ENCODE measurements at regions not wholly inside any gene's neighbourhood (a gene's known extent, or its start where the extent isn't known, plus 50 kb on each side); places are given as distances from the start of the nearest gene placed in this dataset.
A peak's percentile ranks its signal among the peaks of the same experiment; 100 is the strongest.

- Histone ChIP-seq H3K27ac (no peak overlapping the region), H3K9me3 (peaks cover 0 to 4% (median 0%) of the 10 kb centered on the region in 4 donors), H3K4me1 (no peaks in the 10 kb centered on the region), H3K4me3 (no peak overlapping the region), H3K36me3 (no peaks in the 10 kb centered on the region), H3K27me3 (no peaks in the 10 kb centered on the region)
- TF ChIP-seq, protein P1, sequence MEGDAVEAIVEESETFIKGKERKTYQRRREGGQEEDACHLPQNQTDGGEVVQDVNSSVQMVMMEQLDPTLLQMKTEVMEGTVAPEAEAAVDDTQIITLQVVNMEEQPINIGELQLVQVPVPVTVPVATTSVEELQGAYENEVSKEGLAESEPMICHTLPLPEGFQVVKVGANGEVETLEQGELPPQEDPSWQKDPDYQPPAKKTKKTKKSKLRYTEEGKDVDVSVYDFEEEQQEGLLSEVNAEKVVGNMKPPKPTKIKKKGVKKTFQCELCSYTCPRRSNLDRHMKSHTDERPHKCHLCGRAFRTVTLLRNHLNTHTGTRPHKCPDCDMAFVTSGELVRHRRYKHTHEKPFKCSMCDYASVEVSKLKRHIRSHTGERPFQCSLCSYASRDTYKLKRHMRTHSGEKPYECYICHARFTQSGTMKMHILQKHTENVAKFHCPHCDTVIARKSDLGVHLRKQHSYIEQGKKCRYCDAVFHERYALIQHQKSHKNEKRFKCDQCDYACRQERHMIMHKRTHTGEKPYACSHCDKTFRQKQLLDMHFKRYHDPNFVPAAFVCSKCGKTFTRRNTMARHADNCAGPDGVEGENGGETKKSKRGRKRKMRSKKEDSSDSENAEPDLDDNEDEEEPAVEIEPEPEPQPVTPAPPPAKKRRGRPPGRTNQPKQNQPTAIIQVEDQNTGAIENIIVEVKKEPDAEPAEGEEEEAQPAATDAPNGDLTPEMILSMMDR (IDR thresholded peaks at IDR 0.05), result no peak
- TF ChIP-seq POLR2A (IDR thresholded peaks at IDR 0.05), result no peak
- DNase-seq, result peak in 1 of 3 donors; percentile 10
These were observed 572.3 kb downstream of the TCERG1L start for GRCh38 chr10:130739016-130739756.

- Histone ChIP-seq H3K27ac (no peak overlapping the region), H3K9me3 (peaks cover 0 to 4% (median 0%) of the 10 kb centered on the region in 4 donors), H3K4me1 (no peaks in the 10 kb centered on the region), H3K36me3 (no peaks in the 10 kb centered on the region), H3K4me3 (no peak overlapping the region), H3K27me3 (no peaks in the 10 kb centered on the region)
- TF ChIP-seq POLR2A (IDR thresholded peaks at IDR 0.05), result no peak
- TF ChIP-seq, protein P1 (IDR thresholded peaks at IDR 0.05), result no peak
- DNase-seq, result peak in 1 of 3 donors; percentile 19
These were observed 571.8 kb downstream of the TCERG1L start for GRCh38 chr10:130739757-130740145.

GRCh38 chr10:130740166-130740565 is 571.4 kb downstream of the TCERG1L start:
- peak in 1 of 3 donors; percentile 17 for DNase-seq
- Histone ChIP-seq H3K27ac (no peak overlapping the region), H3K4me1 (no peaks in the 10 kb centered on the region), H3K9me3 (peaks cover 0 to 4% (median 0%) of the 10 kb centered on the region in 4 donors), H3K4me3 (no peak overlapping the region), H3K27me3 (no peaks in the 10 kb centered on the region), H3K36me3 (no peaks in the 10 kb centered on the region)
- TF ChIP-seq POLR2A (IDR thresholded peaks at IDR 0.05), result no peak
- TF ChIP-seq, protein P1 (IDR thresholded peaks at IDR 0.05), result no peak

DNA sequence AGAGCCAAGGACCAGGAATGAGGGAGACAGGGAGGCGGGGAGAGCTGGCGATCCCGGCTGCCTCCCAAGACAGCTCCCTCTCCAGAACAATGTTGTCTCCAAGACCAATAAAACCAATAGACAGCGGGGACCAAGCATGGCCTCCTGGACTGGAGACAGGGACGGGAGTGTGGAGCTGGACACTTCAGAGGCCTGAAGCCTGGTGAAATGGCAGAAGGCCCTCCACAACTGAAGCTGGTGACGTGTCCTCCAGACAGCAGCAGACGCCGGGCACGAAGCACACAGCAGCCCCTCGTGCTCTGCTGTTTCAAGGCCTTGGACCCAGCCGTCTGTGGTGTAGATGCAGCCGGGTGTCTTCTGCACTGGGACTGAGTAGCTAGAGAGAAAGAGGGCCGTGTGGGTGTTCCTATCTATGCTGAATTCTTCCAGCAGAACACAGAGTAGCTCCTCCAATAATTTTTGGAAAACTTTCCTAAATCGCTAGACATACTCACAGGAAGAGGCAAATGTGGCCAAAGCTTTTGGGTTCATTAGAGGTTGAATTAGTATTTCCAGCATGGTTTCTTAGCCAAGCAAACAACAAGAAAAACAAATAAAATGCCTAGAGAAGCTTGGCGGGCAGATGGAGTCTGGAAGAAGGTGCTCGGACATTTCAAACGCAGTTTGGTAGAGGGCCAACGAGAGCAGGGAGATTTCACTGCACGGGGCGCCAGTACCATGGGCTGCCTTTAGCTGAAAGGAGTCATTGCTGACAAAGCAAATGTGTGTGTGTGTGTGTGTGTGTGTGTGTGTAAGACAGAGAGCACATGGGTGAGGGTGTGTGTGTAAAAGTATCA is 570.4 kb downstream of the TCERG1L start:
- TF ChIP-seq POLR2A (IDR thresholded peaks at IDR 0.05), result no peak
- TF ChIP-seq, protein P1 (IDR thresholded peaks at IDR 0.05), result no peak
- H3K9me3 ChIP-seq, result peaks cover 0 to 4% (median 0%) of the 10 kb centered on the region in 4 donors
- no peaks in the 10 kb centered on the region for H3K36me3 ChIP-seq
- H3K4me3 ChIP-seq, result no peak overlapping the region
- H3K27me3 ChIP-seq, result no peaks in the 10 kb centered on the region
- no peaks in the 10 kb centered on the region for H3K4me1 ChIP-seq
- H3K27ac ChIP-seq, result no peak overlapping the region
- peak in 1 of 3 donors; percentile 9 for DNase-seq

DNA sequence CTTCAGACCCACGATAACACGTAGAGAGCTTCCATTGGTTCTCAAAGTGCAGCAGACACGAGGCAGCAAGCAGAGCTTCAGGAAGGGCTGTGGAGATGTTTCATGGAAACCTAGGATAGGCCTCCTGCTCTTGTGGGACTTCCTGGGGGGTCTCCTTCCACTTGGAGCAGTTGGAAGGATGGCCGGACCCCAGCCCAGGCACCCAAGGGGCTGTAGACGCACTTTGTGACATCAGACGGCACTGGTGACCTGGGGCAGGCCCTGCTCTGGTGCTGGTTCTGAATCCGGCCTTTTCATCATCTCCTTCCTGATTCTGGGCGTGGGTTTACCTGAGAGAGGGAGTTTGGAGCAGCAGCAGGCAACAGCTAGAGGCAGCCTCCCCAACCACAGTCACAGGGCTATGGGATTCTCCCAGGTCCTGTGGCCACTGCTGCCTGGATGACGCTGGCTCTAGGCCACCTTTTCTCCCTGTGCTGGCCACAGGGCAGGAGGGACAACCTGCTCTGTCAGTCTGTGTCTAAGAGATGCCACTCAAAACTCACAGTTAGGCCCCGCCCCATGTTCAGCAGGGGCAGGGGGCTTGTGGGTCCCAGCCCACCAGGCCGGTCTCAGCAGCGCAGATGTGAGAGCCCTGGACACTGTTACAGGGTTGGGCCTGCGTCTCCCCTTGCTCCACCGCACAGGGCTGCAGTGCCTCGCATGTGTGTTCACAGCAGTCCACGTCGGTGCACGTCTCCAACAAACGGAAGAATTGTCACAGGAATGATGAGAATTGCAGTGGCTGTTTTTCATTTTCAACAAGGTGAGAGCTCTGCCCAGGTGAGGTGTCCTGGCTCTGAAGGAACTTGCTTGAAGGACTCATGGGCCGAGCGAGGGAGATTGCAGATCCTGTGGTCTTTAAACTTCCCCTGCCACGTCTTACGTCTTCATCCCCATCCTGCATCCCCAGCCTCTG is 569.3 kb downstream of the TCERG1L start:
- Histone ChIP-seq H3K27ac (no peak overlapping the region), H3K27me3 (no peaks in the 10 kb centered on the region), H3K9me3 (peaks cover 0 to 4% (median 0%) of the 10 kb centered on the region in 4 donors), H3K4me1 (no peaks in the 10 kb centered on the region), H3K4me3 (no peak overlapping the region), H3K36me3 (no peaks in the 10 kb centered on the region)
- TF ChIP-seq POLR2A (IDR thresholded peaks at IDR 0.05), result no peak
- TF ChIP-seq, protein P1 (IDR thresholded peaks at IDR 0.05), result no peak
- no peak for DNase-seq

Data from Peyer's patch (tissue), 4 donors.